ENCODE measurements at regions not wholly inside any gene's neighbourhood (a gene's known extent, or its start where the extent isn't known, plus 50 kb on each side); places are given as distances from the start of the nearest gene placed in this dataset.

- Histone ChIP-seq H3K36me3 (ENCODE audit: insufficient read depth, low read length) (no peaks in the 10 kb centered on the region), H3K9me3 (ENCODE audit: low read length) (no peaks in the 10 kb centered on the region), H4K20me1 (ENCODE audit: insufficient read depth) (no peaks in the 10 kb centered on the region)
Measured at GRCh38 chr5:101574017-101574416, 670.9 kb upstream of the ST8SIA4 start.

GRCh38 chr5:101561018-101561417, 657.9 kb upstream of the ST8SIA4 start:
- no peaks in the 10 kb centered on the region for H3K36me3 ChIP-seq (ENCODE audit: insufficient read depth, low read length)
- no peaks in the 10 kb centered on the region for H3K9me2 ChIP-seq (ENCODE audit: insufficient read depth, low read length)
- H3K9me3 ChIP-seq (ENCODE audit: low read length) = no peaks in the 10 kb centered on the region
- H3K27ac ChIP-seq (ENCODE audit: low read length) = no peak overlapping the region
- no peaks in the 10 kb centered on the region for H4K20me1 ChIP-seq (ENCODE audit: insufficient read depth)
- H3K4me2 ChIP-seq (ENCODE audit: low read length) = no peak overlapping the region
- no peak overlapping the region for H3K4me3 ChIP-seq (ENCODE audit: low read length)
- H3K79me2 ChIP-seq (replicated peaks; ENCODE audit: insufficient read depth, low read length) = no peaks in the 10 kb centered on the region
- no peaks in the 10 kb centered on the region for H3F3A ChIP-seq (ENCODE audit: insufficient read depth, low read length, poor library complexity, severe bottlenecking)
- no peaks in the 10 kb centered on the region for H3K27me3 ChIP-seq (ENCODE audit: insufficient read depth, low read depth, low read length)
- no peak overlapping the region for H3K9ac ChIP-seq (ENCODE audit: low read length)
- no peak overlapping the region for H2AFZ ChIP-seq (ENCODE audit: low read depth, low read length)
- no peak for TF ChIP-seq POLR2AphosphoS5 (IDR thresholded peaks at IDR 0.05)
- no peak for TF ChIP-seq REST (IDR thresholded peaks at IDR 0.05; ENCODE audit: borderline replicate concordance)
- TF ChIP-seq RAD21 (conservative IDR thresholded peaks at IDR 0.05) = no peak
- no peak for TF ChIP-seq EP300 (conservative IDR thresholded peaks at IDR 0.05; ENCODE audit: poor library complexity, severe bottlenecking)
- no peak for TF ChIP-seq MXI1 (conservative IDR thresholded peaks at IDR 0.05; ENCODE audit: poor library complexity, severe bottlenecking)
- TF ChIP-seq EZH2 (IDR thresholded peaks at IDR 0.05; ENCODE audit: borderline replicate concordance, insufficient read depth, low read length, poor library complexity, severe bottlenecking) = no peak
- no peak for TF ChIP-seq TAF1 (IDR thresholded peaks at IDR 0.05; ENCODE audit: low read depth)

More at GRCh38 chr5:101574017-101574416, 670.9 kb upstream of the ST8SIA4 start:
- Histone ChIP-seq H2AFZ (ENCODE audit: low read depth, low read length) (no peak overlapping the region), H3F3A (ENCODE audit: insufficient read depth, low read length, poor library complexity, severe bottlenecking) (no peaks in the 10 kb centered on the region), H3K9me2 (ENCODE audit: insufficient read depth, low read length) (no peaks in the 10 kb centered on the region), H3K9ac (ENCODE audit: low read length) (no peak overlapping the region), H3K4me2 (ENCODE audit: low read length) (no peak overlapping the region), H3K27me3 (ENCODE audit: insufficient read depth, low read depth, low read length) (no peaks in the 10 kb centered on the region), H3K4me3 (ENCODE audit: low read length) (no peak overlapping the region), H3K27ac (ENCODE audit: low read length) (no peak overlapping the region), H3K79me2 (replicated peaks; ENCODE audit: insufficient read depth, low read length) (no peaks in the 10 kb centered on the region)
- no peak for TF ChIP-seq EZH2 (IDR thresholded peaks at IDR 0.05; ENCODE audit: borderline replicate concordance, insufficient read depth, low read length, poor library complexity, severe bottlenecking)
- TF ChIP-seq SMC3 (conservative IDR thresholded peaks at IDR 0.05; ENCODE audit: poor library complexity) = no peak
- TF ChIP-seq CTCF (IDR thresholded peaks at IDR 0.05; ENCODE audit: poor library complexity, severe bottlenecking) = no peak
- no peak for TF ChIP-seq TAF1 (IDR thresholded peaks at IDR 0.05; ENCODE audit: low read depth)
- TF ChIP-seq POLR2AphosphoS5 (IDR thresholded peaks at IDR 0.05) = no peak
- TF ChIP-seq MXI1 (conservative IDR thresholded peaks at IDR 0.05; ENCODE audit: poor library complexity, severe bottlenecking) = no peak
- TF ChIP-seq EP300 (conservative IDR thresholded peaks at IDR 0.05; ENCODE audit: poor library complexity, severe bottlenecking) = no peak
- no peak for TF ChIP-seq REST (IDR thresholded peaks at IDR 0.05; ENCODE audit: borderline replicate concordance)
- no peak for TF ChIP-seq RAD21 (conservative IDR thresholded peaks at IDR 0.05)
